ENCODE measurements at regions not wholly inside any gene's neighbourhood (a gene's known extent, or its start where the extent isn't known, plus 50 kb on each side); places are given as distances from the start of the nearest gene placed in this dataset.
"Not testable (repeated sequence)": the region's sequence is repeated elsewhere in the genome, so short reads cannot be mapped to it uniquely, and the experiment has no call there.

GRCh38 chr14:53218161-53218560, 65.0 kb upstream of the DDHD1 start:
- no peaks in the 10 kb centered on the region for H3K36me3 ChIP-seq
- no peak for DNase-seq
- intact Hi-C loops (cut with DNase I): no loop called here
- H3K4me1 ChIP-seq: peaks cover 7% of the 10 kb centered on the region
- ATAC-seq: no peak
- peak overlapping the region; percentile 66 for H3K27ac ChIP-seq
- no peaks in the 10 kb centered on the region for H3K27me3 ChIP-seq
- no peaks in the 10 kb centered on the region for H3K9me3 ChIP-seq
- H3K4me3 ChIP-seq: peak overlapping the region; percentile 63
- no peak for TF ChIP-seq CTCF (IDR thresholded peaks at IDR 0.05)

- intact Hi-C loops (cut with DNase I): no loop called here
- peak overlapping the region; percentile 63 for H3K4me3 ChIP-seq
- H3K27ac ChIP-seq: peak overlapping the region; percentile 66
- DNase-seq (peak; percentile 94), ATAC-seq (peak; percentile 99)
- peaks cover 7% of the 10 kb centered on the region for H3K4me1 ChIP-seq
- H3K27me3 ChIP-seq: no peaks in the 10 kb centered on the region
- no peaks in the 10 kb centered on the region for H3K9me3 ChIP-seq
- no peaks in the 10 kb centered on the region for H3K36me3 ChIP-seq
- TF ChIP-seq CTCF (IDR thresholded peaks at IDR 0.05): peak; percentile 56
These were observed 64.3 kb upstream of the DDHD1 start for GRCh38 chr14:53217316-53217994.

GRCh38 chr14:53216955-53217315, 63.8 kb upstream of the DDHD1 start:
- intact Hi-C loops (cut with DNase I); H3K9me3 ChIP-seq; H3K27ac ChIP-seq; DNase-seq; ATAC-seq; H3K36me3 ChIP-seq; H3K27me3 ChIP-seq; H3K4me1 ChIP-seq: not testable (repeated sequence)
- peak overlapping the region; percentile 63 for H3K4me3 ChIP-seq

- H3K9me3 ChIP-seq; H3K4me1 ChIP-seq; H3K4me3 ChIP-seq; H3K27ac ChIP-seq; ATAC-seq; H3K27me3 ChIP-seq; H3K36me3 ChIP-seq; intact Hi-C loops (cut with DNase I); DNase-seq: not testable (repeated sequence)
These were observed 63.4 kb upstream of the DDHD1 start for GRCh38 chr14:53216478-53216877.

DNA sequence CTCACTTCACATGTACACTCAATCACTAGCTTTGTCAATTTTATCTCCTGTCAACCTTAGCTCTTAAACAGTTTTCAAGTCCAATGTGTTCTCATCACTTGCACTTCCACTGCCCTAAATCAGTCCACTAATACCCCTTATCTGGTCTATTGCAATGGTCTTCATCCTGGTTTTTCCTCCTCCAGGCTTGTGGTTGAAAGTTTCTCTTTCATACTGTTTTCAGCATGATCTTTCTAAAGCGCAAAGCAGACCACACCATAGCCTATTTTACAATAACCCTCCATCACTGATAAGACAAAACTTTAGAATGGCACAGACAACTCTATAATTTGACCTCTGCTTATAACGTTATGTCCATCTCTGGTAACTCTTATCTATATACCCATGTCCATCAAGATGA, 62.0 kb upstream of the DDHD1 start:
- ATAC-seq (no peak), DNase-seq (no peak)
- no peak overlapping the region for H3K4me3 ChIP-seq
- no peaks in the 10 kb centered on the region for H3K9me3 ChIP-seq
- no peaks in the 10 kb centered on the region for H3K27me3 ChIP-seq
- no peak for TF ChIP-seq CTCF (IDR thresholded peaks at IDR 0.05)
- intact Hi-C loops (cut with DNase I): no loop called here
- peaks cover 7% of the 10 kb centered on the region for H3K4me1 ChIP-seq
- H3K27ac ChIP-seq: no peak overlapping the region
- no peaks in the 10 kb centered on the region for H3K36me3 ChIP-seq

- Histone ChIP-seq H3K27me3 (no peaks in the 10 kb centered on the region), H3K9me3 (no peaks in the 10 kb centered on the region), H3K4me3 (no peak overlapping the region), H3K36me3 (no peaks in the 10 kb centered on the region), H3K4me1 (peaks cover 10% of the 10 kb centered on the region), H3K27ac (no peak overlapping the region)
- DNase-seq: no peak
- no peak for ATAC-seq
- intact Hi-C loops (cut with DNase I): no loop called here
- TF ChIP-seq CTCF (IDR thresholded peaks at IDR 0.05): no peak
These were observed 61.3 kb upstream of the DDHD1 start for GRCh38 chr14:53214384-53214783.

- no peak overlapping the region for H3K27ac ChIP-seq
- no peak for TF ChIP-seq CTCF (IDR thresholded peaks at IDR 0.05)
- peaks cover 10% of the 10 kb centered on the region for H3K4me1 ChIP-seq
- intact Hi-C loops (cut with DNase I): no loop called here
- no peak for DNase-seq
- no peak overlapping the region for H3K4me3 ChIP-seq
- no peaks in the 10 kb centered on the region for H3K36me3 ChIP-seq
- no peaks in the 10 kb centered on the region for H3K9me3 ChIP-seq
- H3K27me3 ChIP-seq: no peaks in the 10 kb centered on the region
- no peak for ATAC-seq
These were observed 60.6 kb upstream of the DDHD1 start for GRCh38 chr14:53213761-53214160.

All from upper lobe of right lung (tissue), 1 donor.